ENCODE measurements at regions not wholly inside any gene's neighbourhood (a gene's known extent, or its start where the extent isn't known, plus 50 kb on each side); places are given as distances from the start of the nearest gene placed in this dataset.

GRCh38 chr1:56168176-56168575 lies 411.2 kb downstream of the PLPP3 start:
- no peak for TF ChIP-seq TAF1 (IDR thresholded peaks at IDR 0.05; ENCODE audit: low read depth, low read length)
- TF ChIP-seq POU2F2 (IDR thresholded peaks at IDR 0.05; ENCODE audit: low read depth, low read length) = no peak
- no peak for TF ChIP-seq SPI1 (IDR thresholded peaks at IDR 0.05; ENCODE audit: low read depth, low read length)
- TF ChIP-seq POLR2AphosphoS5 (IDR thresholded peaks at IDR 0.05; ENCODE audit: low read depth, low read length) = no peak
- TF ChIP-seq POLR2A (IDR thresholded peaks at IDR 0.05; ENCODE audit: low read depth, low read length) = no peak
- no peak for TF ChIP-seq PAX5 (IDR thresholded peaks at IDR 0.05; ENCODE audit: insufficient read depth, low read length, severe bottlenecking)
- FAIRE-seq = no peak
- no peak for DNase-seq (ENCODE audit: insufficient read length, low spot score)

- no peak for FAIRE-seq
- TF ChIP-seq PAX5 (IDR thresholded peaks at IDR 0.05; ENCODE audit: insufficient read depth, low read length, severe bottlenecking) = no peak
- TF ChIP-seq SPI1 (IDR thresholded peaks at IDR 0.05; ENCODE audit: low read depth, low read length) = no peak
- TF ChIP-seq POLR2AphosphoS5 (IDR thresholded peaks at IDR 0.05; ENCODE audit: low read depth, low read length) = no peak
- no peak for TF ChIP-seq TAF1 (IDR thresholded peaks at IDR 0.05; ENCODE audit: low read depth, low read length)
- TF ChIP-seq POLR2A (IDR thresholded peaks at IDR 0.05; ENCODE audit: low read depth, low read length) = no peak
- no peak for TF ChIP-seq POU2F2 (IDR thresholded peaks at IDR 0.05; ENCODE audit: low read depth, low read length)
- DNase-seq (ENCODE audit: insufficient read length, low spot score) = no peak
Observed at GRCh38 chr1:56167596-56167995, 411.8 kb downstream of the PLPP3 start.

GRCh38 chr1:56160773-56161315 lies 418.5 kb downstream of the PLPP3 start:
- TF ChIP-seq POU2F2 (IDR thresholded peaks at IDR 0.05; ENCODE audit: low read depth, low read length) = no peak
- no peak for TF ChIP-seq SPI1 (IDR thresholded peaks at IDR 0.05; ENCODE audit: low read depth, low read length)
- no peak for TF ChIP-seq POLR2AphosphoS5 (IDR thresholded peaks at IDR 0.05; ENCODE audit: low read depth, low read length)
- TF ChIP-seq TAF1 (IDR thresholded peaks at IDR 0.05; ENCODE audit: low read depth, low read length) = no peak
- TF ChIP-seq PAX5 (IDR thresholded peaks at IDR 0.05; ENCODE audit: insufficient read depth, low read length, severe bottlenecking) = no peak
- TF ChIP-seq POLR2A (IDR thresholded peaks at IDR 0.05; ENCODE audit: low read depth, low read length) = no peak
- DNase-seq (ENCODE audit: insufficient read length, low spot score) (no peak), FAIRE-seq (no peak)

- TF ChIP-seq POU2F2 (IDR thresholded peaks at IDR 0.05; ENCODE audit: low read depth, low read length) (no peak), TAF1 (IDR thresholded peaks at IDR 0.05; ENCODE audit: low read depth, low read length) (no peak), POLR2A (IDR thresholded peaks at IDR 0.05; ENCODE audit: low read depth, low read length) (no peak), PAX5 (IDR thresholded peaks at IDR 0.05; ENCODE audit: insufficient read depth, low read length, severe bottlenecking) (no peak), POLR2AphosphoS5 (IDR thresholded peaks at IDR 0.05; ENCODE audit: low read depth, low read length) (no peak), SPI1 (IDR thresholded peaks at IDR 0.05; ENCODE audit: low read depth, low read length) (no peak)
- DNase-seq (ENCODE audit: insufficient read length, low spot score) (no peak), FAIRE-seq (no peak)
Observed at GRCh38 chr1:56156971-56157876, 422.1 kb downstream of the PLPP3 start.

GRCh38 chr1:56153276-56153675 lies 426.1 kb downstream of the PLPP3 start:
- TF ChIP-seq POLR2AphosphoS5 (IDR thresholded peaks at IDR 0.05; ENCODE audit: low read depth, low read length) (no peak), POU2F2 (IDR thresholded peaks at IDR 0.05; ENCODE audit: low read depth, low read length) (no peak), PAX5 (IDR thresholded peaks at IDR 0.05; ENCODE audit: insufficient read depth, low read length, severe bottlenecking) (no peak), TAF1 (IDR thresholded peaks at IDR 0.05; ENCODE audit: low read depth, low read length) (no peak), POLR2A (IDR thresholded peaks at IDR 0.05; ENCODE audit: low read depth, low read length) (no peak), SPI1 (IDR thresholded peaks at IDR 0.05; ENCODE audit: low read depth, low read length) (no peak)
- FAIRE-seq (no peak), DNase-seq (ENCODE audit: insufficient read length, low spot score) (no peak)

- FAIRE-seq = no peak
- DNase-seq (ENCODE audit: insufficient read length, low spot score) = no peak
- no peak for TF ChIP-seq PAX5 (IDR thresholded peaks at IDR 0.05; ENCODE audit: insufficient read depth, low read length, severe bottlenecking)
- TF ChIP-seq POU2F2 (IDR thresholded peaks at IDR 0.05; ENCODE audit: low read depth, low read length) = no peak
- no peak for TF ChIP-seq POLR2A (IDR thresholded peaks at IDR 0.05; ENCODE audit: low read depth, low read length)
- TF ChIP-seq SPI1 (IDR thresholded peaks at IDR 0.05; ENCODE audit: low read depth, low read length) = no peak
- no peak for TF ChIP-seq TAF1 (IDR thresholded peaks at IDR 0.05; ENCODE audit: low read depth, low read length)
- no peak for TF ChIP-seq POLR2AphosphoS5 (IDR thresholded peaks at IDR 0.05; ENCODE audit: low read depth, low read length)
Observed at GRCh38 chr1:56152635-56153034, 426.7 kb downstream of the PLPP3 start.

GRCh38 chr1:56151402-56151801 lies 428.0 kb downstream of the PLPP3 start:
- no peak for FAIRE-seq
- DNase-seq (ENCODE audit: insufficient read length, low spot score) = no peak
- TF ChIP-seq POLR2A (IDR thresholded peaks at IDR 0.05; ENCODE audit: low read depth, low read length) = no peak
- TF ChIP-seq SPI1 (IDR thresholded peaks at IDR 0.05; ENCODE audit: low read depth, low read length) = no peak
- TF ChIP-seq TAF1 (IDR thresholded peaks at IDR 0.05; ENCODE audit: low read depth, low read length) = no peak
- no peak for TF ChIP-seq POLR2AphosphoS5 (IDR thresholded peaks at IDR 0.05; ENCODE audit: low read depth, low read length)
- TF ChIP-seq PAX5 (IDR thresholded peaks at IDR 0.05; ENCODE audit: insufficient read depth, low read length, severe bottlenecking) = no peak
- no peak for TF ChIP-seq POU2F2 (IDR thresholded peaks at IDR 0.05; ENCODE audit: low read depth, low read length)

GRCh38 chr1:56150441-56151215 lies 428.7 kb downstream of the PLPP3 start:
- no peak for FAIRE-seq

More at GRCh38 chr1:56150441-56151215, 428.7 kb downstream of the PLPP3 start:
- DNase-seq (ENCODE audit: insufficient read length, low spot score) = no peak
- TF ChIP-seq TAF1 (IDR thresholded peaks at IDR 0.05; ENCODE audit: low read depth, low read length) = no peak
- TF ChIP-seq SPI1 (IDR thresholded peaks at IDR 0.05; ENCODE audit: low read depth, low read length) = no peak
- TF ChIP-seq POLR2A (IDR thresholded peaks at IDR 0.05; ENCODE audit: low read depth, low read length) = no peak
- no peak for TF ChIP-seq POLR2AphosphoS5 (IDR thresholded peaks at IDR 0.05; ENCODE audit: low read depth, low read length)
- no peak for TF ChIP-seq POU2F2 (IDR thresholded peaks at IDR 0.05; ENCODE audit: low read depth, low read length)
- no peak for TF ChIP-seq PAX5 (IDR thresholded peaks at IDR 0.05; ENCODE audit: insufficient read depth, low read length, severe bottlenecking)
